SKM-1 treated with dmso at 0.1 percent for 144 hours (cell line): ENCODE measurements at regions not wholly inside any gene's neighbourhood (a gene's known extent, or its start where the extent isn't known, plus 50 kb on each side); places are given as distances from the start of the nearest gene placed in this dataset.

ENCODE experiments used
- DNase-seq: peaks from one replicate; lab custom pipeline; 2025; ENCODE audit not compliant: unreplicated experiment; lab: John Stamatoyannopoulos, UW

- DNase-seq, result no peak
Observed at GRCh38 chr20:20888936-20889335, 176.5 kb upstream of the RALGAPA2 start.

GRCh38 chr20:20888266-20888656, 175.8 kb upstream of the RALGAPA2 start:
- no peak for DNase-seq

DNA sequence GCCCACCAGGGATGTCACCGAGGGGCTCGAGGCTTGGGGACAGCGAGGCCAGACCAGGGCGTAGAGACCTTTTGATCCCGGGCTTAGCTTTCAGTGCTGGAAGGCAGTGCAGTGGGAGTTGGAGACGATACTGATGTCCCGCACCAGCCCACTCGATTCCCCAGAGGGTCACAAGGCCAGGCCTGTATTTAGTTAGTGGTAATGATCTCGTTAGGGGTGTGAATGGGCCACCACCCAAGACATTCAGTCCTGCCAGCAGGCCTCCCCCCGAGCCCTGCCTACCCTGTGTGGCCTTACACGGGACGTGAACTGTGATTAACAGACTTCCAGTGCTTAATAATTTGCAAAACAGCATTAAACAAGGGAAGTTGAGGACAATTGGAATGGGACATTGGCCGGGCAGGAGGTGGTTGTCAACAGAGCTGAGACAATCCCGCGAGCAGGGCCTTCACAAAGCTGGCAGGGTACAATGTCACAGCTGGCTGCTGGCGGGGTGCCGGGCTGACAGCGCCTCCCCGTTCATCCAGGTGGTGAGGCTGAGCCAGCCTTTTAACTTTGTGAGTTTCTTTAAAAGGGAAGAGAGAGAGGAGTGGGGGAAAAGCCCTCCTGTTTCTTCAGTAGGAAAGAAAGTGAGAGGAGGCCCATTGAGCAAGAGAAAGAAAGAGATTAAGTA, 175.3 kb upstream of the RALGAPA2 start:
- DNase-seq, result no peak

GRCh38 chr20:20881808-20882207, 169.4 kb upstream of the RALGAPA2 start:
- no peak for DNase-seq

GRCh38 chr20:20877079-20877478, 164.6 kb upstream of the RALGAPA2 start:
- DNase-seq, result no peak

DNA sequence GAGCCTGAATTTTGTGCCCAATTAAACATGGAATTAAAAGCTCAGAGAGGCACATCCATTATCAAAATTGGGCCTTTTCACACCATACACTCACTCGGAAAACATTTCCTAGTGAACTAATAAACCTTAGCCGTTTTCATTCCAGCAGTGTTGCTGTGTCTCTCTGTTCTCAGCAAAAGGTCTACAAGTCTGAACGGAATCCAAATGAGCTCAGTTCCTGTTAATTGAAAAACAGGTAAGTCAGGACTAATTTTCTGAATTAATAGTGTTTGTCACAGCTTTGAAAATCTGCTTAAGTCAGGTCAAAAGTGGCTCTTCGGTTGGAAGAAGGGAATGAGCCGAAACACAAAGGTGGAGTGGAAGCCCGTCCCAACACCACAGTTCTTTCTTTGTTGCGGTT, 163.3 kb upstream of the RALGAPA2 start:
- no peak for DNase-seq

GRCh38 chr20:20872428-20872827, 160.0 kb upstream of the RALGAPA2 start:
- DNase-seq, result no peak

- no peak for DNase-seq
Observed at GRCh38 chr20:20869161-20869775, 156.8 kb upstream of the RALGAPA2 start.

GRCh38 chr20:20864351-20865096, 152.1 kb upstream of the RALGAPA2 start:
- DNase-seq, result no peak

DNA sequence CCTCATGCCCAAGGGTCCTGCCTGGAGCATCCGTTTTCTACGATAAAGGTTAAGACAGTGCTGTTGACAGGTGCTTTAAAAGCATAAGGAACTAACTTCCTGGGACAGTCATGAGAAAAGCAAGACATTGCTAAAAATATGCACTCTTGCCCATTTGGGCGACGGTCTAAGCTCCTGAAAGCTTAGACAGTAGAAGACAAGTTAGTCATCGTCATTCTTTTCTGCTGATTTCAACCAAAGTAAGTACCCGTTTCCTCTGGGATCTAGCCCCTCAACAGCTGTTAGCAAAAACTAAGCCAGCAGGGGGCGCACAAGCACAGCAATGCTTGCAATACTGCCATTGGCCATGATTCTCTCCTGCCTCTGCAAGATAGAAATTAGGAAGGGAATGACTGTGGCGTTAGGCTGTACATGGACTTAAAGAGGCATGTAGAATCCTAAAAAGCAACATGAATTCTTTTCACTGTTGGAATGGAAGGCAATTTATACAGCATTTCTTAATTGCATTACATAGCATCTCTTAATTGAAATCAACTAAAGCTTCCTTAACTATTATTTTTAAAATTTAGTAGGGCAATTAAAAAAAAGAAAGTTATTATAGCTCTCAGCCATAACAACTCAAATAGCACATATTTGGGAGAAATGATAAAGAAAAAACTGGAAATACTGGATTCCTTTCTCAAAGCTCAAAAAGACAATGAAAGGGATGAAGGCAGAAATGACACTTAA, 147.8 kb upstream of the RALGAPA2 start:
- DNase-seq, result peak; percentile 87

GRCh38 chr20:20859510-20859909, 147.1 kb upstream of the RALGAPA2 start:
- no peak for DNase-seq

GRCh38 chr20:20856956-20857355, 144.5 kb upstream of the RALGAPA2 start:
- DNase-seq, result no peak

DNA sequence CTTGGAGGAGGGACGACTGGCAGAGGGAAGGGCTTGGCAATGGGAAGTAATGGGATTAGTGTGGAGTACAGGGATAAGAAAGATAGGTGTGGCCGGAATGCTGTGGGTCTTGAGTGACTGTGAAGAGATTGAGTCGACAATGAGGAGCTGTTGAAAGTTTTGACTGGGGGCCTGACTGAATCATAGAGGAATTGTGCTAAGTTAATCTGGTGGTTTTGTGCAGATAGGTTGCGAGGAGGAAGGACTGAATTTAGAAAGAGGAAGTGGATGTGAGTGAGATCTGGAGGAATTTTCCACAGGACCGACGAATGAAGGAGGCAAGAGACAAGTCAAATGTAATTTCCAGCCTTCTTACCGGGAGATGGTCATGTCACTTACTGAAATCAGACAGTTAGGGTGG, 143.9 kb upstream of the RALGAPA2 start:
- peak; percentile 88 for DNase-seq

GRCh38 chr20:20851385-20851784, 138.9 kb upstream of the RALGAPA2 start:
- DNase-seq, result no peak

GRCh38 chr20:20850407-20850806, 138.0 kb upstream of the RALGAPA2 start:
- DNase-seq, result no peak

DNA sequence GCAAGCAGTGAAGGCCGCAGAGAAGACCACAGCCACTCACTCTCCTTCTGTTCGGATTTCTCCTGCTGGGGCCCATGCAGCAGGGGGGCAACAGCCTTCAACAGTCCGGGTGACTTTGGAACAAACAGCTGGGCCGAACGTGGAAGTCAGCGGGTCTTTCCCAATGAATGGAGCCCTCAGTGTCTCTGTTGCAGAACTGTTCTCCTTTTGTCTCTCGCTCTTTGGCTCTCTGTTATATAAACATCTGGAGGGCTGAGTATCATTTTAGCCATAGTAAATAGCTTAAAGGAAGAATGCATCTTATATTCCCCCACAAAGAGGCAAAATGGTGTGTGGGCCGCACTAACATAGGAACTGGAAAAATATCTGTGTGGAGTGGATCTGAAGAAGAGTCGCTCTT, 136.7 kb upstream of the RALGAPA2 start:
- DNase-seq, result no peak

DNA sequence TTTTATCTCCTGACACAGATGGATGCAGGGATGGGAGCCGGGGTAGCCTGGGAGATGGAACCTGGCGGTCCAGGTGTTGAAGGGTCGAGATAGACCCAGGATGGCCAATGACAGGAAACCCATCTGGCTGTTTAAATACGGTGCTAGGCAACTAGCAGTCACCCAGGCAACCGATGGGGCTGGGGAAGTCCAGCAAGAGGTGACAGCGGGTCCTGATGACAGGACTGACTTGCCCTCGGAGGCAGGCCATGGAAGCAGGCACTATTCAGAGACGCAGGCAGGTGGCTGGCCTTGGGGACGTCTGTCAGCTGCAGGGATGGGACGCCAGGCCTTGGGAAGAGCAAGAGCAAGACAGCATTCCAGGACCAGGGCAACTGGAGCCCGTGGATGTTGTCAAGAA, 135.4 kb upstream of the RALGAPA2 start:
- DNase-seq, result no peak

- DNase-seq, result no peak
Observed at GRCh38 chr20:20843982-20844381, 131.5 kb upstream of the RALGAPA2 start.

GRCh38 chr20:20839771-20840170, 127.3 kb upstream of the RALGAPA2 start:
- DNase-seq, result no peak

- peak; percentile 39 for DNase-seq
Observed at GRCh38 chr20:20837574-20838021, 125.2 kb upstream of the RALGAPA2 start.

- no peak for DNase-seq
Observed at GRCh38 chr20:20836836-20837235, 124.4 kb upstream of the RALGAPA2 start.

DNA sequence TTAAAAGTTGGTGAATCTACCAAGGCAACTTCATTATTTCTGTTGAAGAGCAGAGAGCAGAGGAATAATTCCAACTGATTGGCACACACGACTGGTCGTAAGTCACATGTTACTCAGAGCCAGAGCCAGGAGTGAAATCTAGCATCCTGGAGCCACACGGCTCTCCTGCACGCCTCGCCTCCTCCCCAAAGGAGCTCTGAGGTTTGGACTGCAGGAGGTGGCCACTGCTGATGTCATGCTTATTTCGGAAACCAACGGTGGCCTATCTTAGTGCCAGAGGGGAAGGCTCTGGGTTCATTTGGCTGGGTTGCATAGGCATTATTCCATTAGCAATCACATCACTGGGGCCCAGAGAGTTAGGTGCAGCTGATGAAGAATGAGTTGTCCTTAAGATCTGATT, 123.5 kb upstream of the RALGAPA2 start:
- no peak for DNase-seq
